ENCODE measurements at regions not wholly inside any gene's neighbourhood (a gene's known extent, or its start where the extent isn't known, plus 50 kb on each side); places are given as distances from the start of the nearest gene placed in this dataset.

DNA sequence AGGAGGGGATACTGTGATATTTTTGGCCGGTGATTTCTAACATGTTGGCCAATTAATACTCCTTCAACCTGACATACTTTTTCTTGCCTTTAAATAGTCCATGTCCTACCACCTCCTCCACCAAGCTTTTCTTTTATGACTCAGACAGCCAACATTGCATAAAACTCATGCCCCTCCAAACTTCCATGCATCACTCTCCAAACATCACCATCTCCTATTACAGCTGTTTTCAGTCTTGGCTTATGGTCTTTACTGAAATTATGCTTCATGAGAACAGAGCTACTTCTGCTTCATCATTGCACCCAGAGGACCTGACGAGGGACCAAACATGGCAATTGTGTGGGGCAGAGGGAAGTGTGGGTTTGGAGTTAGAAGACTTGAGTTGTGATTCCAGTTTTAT is 305.4 kb downstream of the LPIN1 start:
- H3K27ac ChIP-seq (ENCODE audit: low read length) = no peak overlapping the region
- no peak for DNase-seq (ENCODE audit: low read depth, low spot score)
- H3K4me1 ChIP-seq (ENCODE audit: control insufficient read depth, insufficient read depth, low read length) = 0 out of 2 replicates have a peak, but pooled peaks cover 2% of the 10 kb centered on the region
- no peaks in the 10 kb centered on the region for H3K9me3 ChIP-seq (ENCODE audit: control insufficient read depth, insufficient read depth, low read length)
- H3K27me3 ChIP-seq (ENCODE audit: control insufficient read depth, insufficient read depth, low read length) = no peaks in the 10 kb centered on the region
- no CpG with 5 or more reads among the region's 2 CpGs for WGBS (ENCODE audit: insufficient coverage, insufficient read length)
- H3K4me3 ChIP-seq (ENCODE audit: low read length) = no peak overlapping the region
- no peaks in the 10 kb centered on the region for H3K36me3 ChIP-seq (ENCODE audit: control insufficient read depth, insufficient read depth, low read length)

DNA sequence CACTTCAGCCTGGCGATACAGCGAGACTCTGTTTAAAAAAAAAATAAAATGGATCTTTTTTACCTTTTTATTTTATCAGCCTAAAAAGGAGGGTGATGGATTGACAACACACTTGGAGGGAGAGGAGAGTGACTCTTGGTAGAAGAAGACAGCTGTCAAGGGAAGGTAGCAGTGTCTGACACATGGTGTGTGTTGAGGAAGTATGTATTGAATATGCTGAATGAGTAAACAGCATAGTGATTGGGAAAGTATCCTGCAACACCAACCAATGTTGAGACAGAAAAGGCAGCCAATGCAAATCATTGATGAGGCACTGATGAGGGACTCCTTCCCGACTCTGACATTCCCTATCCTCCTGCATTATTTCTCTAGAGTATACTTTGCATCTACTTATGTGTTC is 306.4 kb downstream of the LPIN1 start:
- Histone ChIP-seq H3K4me1 (ENCODE audit: control insufficient read depth, insufficient read depth, low read length) (0 out of 2 replicates have a peak, but pooled peaks cover 3% of the 10 kb centered on the region), H3K9me3 (ENCODE audit: control insufficient read depth, insufficient read depth, low read length) (no peaks in the 10 kb centered on the region), H3K27me3 (ENCODE audit: control insufficient read depth, insufficient read depth, low read length) (no peaks in the 10 kb centered on the region), H3K4me3 (ENCODE audit: low read length) (no peak overlapping the region), H3K27ac (ENCODE audit: low read length) (no peak overlapping the region), H3K36me3 (ENCODE audit: control insufficient read depth, insufficient read depth, low read length) (no peaks in the 10 kb centered on the region)
- no CpG with 5 or more reads among the region's 3 CpGs for WGBS (ENCODE audit: insufficient coverage, insufficient read length)
- DNase-seq (ENCODE audit: low read depth, low spot score) = no peak

DNA sequence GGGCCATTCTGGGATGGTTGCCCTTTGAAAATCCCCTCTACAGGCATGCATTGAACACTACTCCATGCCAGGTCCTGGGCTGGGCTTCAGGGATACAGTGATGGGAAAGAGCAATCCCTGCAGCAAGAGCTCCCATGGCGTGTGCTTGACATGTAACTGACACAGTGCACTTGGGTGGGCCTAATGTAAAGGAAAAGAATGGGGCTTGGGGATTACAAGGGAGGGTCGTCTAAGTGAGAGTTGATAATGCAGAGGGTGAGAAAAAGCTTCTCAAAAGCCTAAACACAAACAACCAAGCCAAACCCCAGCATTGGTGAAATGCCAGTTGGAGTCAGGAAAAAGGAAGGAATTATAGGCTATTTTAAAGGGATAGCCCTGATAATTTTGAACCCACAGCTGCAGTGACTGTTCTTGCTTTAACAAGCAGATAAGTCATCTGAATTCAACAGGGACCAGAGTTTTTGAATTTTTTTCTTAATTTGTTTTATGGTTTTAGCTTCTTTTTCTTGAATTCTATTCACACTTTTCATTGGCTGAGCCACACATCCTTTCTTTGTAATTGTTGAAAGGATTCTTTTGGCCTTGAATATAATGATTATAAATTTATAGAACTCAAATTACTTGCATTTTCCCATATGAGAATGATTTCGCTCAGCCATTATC is 308.7 kb downstream of the LPIN1 start:
- H3K36me3 ChIP-seq (ENCODE audit: control insufficient read depth, insufficient read depth, low read length) = no peaks in the 10 kb centered on the region
- DNase-seq (ENCODE audit: low read depth, low spot score) = no peak
- H3K4me1 ChIP-seq (ENCODE audit: control insufficient read depth, insufficient read depth, low read length) = 0 out of 2 replicates have a peak, but pooled peaks cover 1% of the 10 kb centered on the region
- H3K27me3 ChIP-seq (ENCODE audit: control insufficient read depth, insufficient read depth, low read length) = no peaks in the 10 kb centered on the region
- H3K9me3 ChIP-seq (ENCODE audit: control insufficient read depth, insufficient read depth, low read length) = no peaks in the 10 kb centered on the region
- H3K4me3 ChIP-seq (ENCODE audit: low read length) = no peak overlapping the region
- H3K27ac ChIP-seq (ENCODE audit: low read length) = no peak overlapping the region
- no CpG with 5 or more reads among the region's 3 CpGs for WGBS (ENCODE audit: insufficient coverage, insufficient read length)

DNA sequence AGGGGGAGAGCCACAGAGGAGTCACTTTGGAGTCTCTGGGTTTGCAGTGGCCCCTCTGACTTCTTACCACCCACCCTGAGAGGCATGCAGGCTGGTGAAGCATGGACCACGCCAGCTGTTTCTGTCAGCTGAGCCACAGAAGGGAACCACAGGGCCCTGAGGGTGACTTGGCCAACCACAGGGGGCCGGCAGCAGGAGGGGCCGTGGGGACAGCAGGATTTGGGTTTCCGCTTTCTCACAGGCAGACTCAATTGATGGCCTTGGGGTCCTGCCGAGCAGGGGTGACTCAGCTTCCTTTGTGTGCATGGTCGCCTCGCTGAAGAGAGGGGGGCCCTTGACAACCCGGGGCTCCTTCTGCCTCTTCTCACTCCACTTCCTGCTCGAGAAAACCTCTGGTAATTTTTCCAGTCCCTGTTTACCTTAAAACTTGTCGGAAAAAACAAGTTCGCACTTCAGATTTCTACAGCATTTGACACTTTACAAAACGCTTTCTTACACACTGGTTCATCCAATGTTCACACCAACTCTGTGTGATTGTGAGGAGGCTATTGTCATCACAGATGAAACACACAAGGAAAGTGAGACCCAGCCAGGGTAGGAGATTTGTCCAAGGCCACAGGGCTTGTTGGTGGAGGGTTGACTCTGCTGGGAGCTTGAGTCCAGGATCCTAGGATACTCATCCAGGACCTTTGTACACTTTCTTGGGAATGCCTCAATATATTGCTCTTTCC is 311.2 kb downstream of the LPIN1 start:
- H3K4me3 ChIP-seq (ENCODE audit: low read length) = no peak overlapping the region
- H3K27me3 ChIP-seq (ENCODE audit: control insufficient read depth, insufficient read depth, low read length) = no peaks in the 10 kb centered on the region
- no CpG with 5 or more reads among the region's 12 CpGs for WGBS (ENCODE audit: insufficient coverage, insufficient read length)
- no peak for DNase-seq (ENCODE audit: low read depth, low spot score)
- H3K4me1 ChIP-seq (ENCODE audit: control insufficient read depth, insufficient read depth, low read length) = 0 out of 2 replicates have a peak, but pooled peaks cover 1% of the 10 kb centered on the region
- no peaks in the 10 kb centered on the region for H3K36me3 ChIP-seq (ENCODE audit: control insufficient read depth, insufficient read depth, low read length)
- no peaks in the 10 kb centered on the region for H3K9me3 ChIP-seq (ENCODE audit: control insufficient read depth, insufficient read depth, low read length)
- H3K27ac ChIP-seq (ENCODE audit: low read length) = no peak overlapping the region

DNA sequence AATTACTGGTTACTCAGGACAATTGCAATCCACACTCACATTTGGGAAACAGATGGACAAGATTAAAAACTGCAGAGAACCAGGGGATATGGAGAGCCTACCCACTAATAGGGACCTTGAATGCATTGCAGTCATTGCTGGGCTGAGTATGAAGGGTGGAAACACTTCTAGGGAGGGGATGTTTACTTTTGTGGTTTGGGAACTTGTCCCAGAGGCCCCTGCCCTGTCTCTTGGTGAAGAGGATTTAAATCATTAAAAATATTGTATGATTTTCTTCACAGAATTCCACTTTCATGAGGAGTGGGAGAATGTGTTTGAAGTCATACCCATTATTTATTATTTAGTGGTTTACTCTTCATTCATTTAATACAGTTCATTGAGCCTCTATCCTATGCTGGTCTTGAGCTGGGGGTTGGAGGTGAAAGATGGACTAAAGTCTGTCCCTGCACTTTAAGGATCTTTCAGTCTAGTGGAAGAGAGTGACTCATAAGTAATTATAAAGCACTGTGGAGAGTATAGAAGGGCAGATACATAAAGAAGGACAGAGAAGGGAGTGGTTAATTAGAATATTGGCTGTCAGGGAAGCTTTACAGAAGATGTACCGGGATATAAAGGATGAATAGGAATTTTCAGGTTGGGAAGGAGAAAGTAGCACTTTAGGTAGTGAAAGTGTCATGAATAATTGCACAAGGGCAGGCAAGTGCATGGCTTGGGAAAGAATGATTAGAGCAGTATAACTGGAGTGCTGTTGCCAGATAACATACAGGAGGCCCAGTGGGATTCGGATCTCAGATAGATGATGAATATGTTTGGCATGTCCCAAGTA is 313.4 kb downstream of the LPIN1 start:
- H3K36me3 ChIP-seq (ENCODE audit: control insufficient read depth, insufficient read depth, low read length) = no peaks in the 10 kb centered on the region
- 0 out of 2 replicates have a peak, but pooled peaks cover 1% of the 10 kb centered on the region for H3K4me1 ChIP-seq (ENCODE audit: control insufficient read depth, insufficient read depth, low read length)
- no peak for DNase-seq (ENCODE audit: low read depth, low spot score)
- H3K4me3 ChIP-seq (ENCODE audit: low read length) = no peak overlapping the region
- no peak overlapping the region for H3K27ac ChIP-seq (ENCODE audit: low read length)
- no peaks in the 10 kb centered on the region for H3K9me3 ChIP-seq (ENCODE audit: control insufficient read depth, insufficient read depth, low read length)
- WGBS (ENCODE audit: insufficient coverage, insufficient read length) = no CpG with 5 or more reads among the region's 2 CpGs
- no peaks in the 10 kb centered on the region for H3K27me3 ChIP-seq (ENCODE audit: control insufficient read depth, insufficient read depth, low read length)

DNA sequence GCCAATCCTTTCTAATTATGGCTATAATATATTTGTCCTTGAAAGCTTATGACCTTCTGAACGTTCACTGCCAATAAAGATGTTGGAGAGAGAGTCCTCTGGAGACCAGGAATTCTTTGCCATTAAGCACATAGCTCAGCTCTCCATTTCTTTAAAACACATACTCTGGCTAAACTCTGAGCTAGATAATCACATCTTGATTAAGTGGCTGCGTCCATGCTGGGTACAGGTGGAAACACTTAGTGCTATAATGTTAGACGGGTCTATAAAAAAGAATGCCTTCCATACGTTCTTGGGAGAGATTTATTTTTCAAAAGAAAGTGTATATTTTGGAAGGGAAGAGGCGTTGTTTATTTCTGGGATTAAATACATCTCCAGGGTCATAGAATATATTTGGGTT is 314.5 kb downstream of the LPIN1 start:
- DNase-seq (ENCODE audit: low read depth, low spot score) = no peak
- H3K36me3 ChIP-seq (ENCODE audit: control insufficient read depth, insufficient read depth, low read length) = no peaks in the 10 kb centered on the region
- H3K4me1 ChIP-seq (ENCODE audit: control insufficient read depth, insufficient read depth, low read length) = 0 out of 2 replicates have a peak, but pooled peaks cover 1% of the 10 kb centered on the region
- H3K27me3 ChIP-seq (ENCODE audit: control insufficient read depth, insufficient read depth, low read length) = no peaks in the 10 kb centered on the region
- H3K9me3 ChIP-seq (ENCODE audit: control insufficient read depth, insufficient read depth, low read length) = no peaks in the 10 kb centered on the region
- 100% methylated on average over 2 of the region's 5 CpGs for WGBS (ENCODE audit: insufficient coverage, insufficient read length)
- no peak overlapping the region for H3K27ac ChIP-seq (ENCODE audit: low read length)
- H3K4me3 ChIP-seq (ENCODE audit: low read length) = no peak overlapping the region

DNA sequence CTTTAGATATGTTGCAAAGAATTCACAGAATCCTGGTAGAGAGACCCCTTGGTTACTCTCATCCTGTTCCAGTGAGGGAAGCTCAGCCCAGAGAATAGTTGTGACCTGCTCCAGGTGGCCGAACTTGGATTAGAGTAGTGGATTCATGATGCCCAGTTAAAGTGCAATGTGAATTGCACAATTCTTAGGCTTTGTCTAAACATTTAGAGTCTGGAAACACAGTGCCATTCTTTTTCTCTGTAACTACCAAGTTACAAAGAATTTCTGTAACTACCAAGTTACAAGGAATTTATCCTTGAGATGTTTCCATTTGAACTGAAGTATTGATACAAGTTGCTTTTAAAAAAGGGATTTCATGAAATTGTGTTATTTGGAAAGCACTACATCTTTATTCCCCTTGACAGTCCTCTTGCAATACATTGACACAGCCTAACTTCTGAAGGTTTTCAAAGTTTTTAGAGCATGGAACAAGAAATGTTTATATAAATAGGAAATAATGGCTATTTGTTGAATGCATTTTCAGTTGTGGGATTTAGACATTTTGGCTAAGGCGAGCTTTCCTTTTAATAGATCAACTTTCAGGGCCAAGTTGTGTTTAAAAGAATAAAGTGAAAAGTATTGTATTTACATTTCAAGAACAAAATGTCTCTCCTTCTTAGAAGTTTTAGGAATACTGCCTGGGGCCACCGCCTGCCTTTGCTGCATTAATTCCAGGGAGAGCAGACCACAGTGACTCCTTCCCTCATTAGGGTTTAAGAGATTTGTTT is 315.0 kb downstream of the LPIN1 start:
- WGBS (ENCODE audit: insufficient coverage, insufficient read length) = no CpG with 5 or more reads among the region's 3 CpGs
- no peaks in the 10 kb centered on the region for H3K27me3 ChIP-seq (ENCODE audit: control insufficient read depth, insufficient read depth, low read length)
- no peaks in the 10 kb centered on the region for H3K36me3 ChIP-seq (ENCODE audit: control insufficient read depth, insufficient read depth, low read length)
- no peaks in the 10 kb centered on the region for H3K9me3 ChIP-seq (ENCODE audit: control insufficient read depth, insufficient read depth, low read length)
- 0 out of 2 replicates have a peak, but pooled peaks cover 1% of the 10 kb centered on the region for H3K4me1 ChIP-seq (ENCODE audit: control insufficient read depth, insufficient read depth, low read length)
- no peak overlapping the region for H3K4me3 ChIP-seq (ENCODE audit: low read length)
- H3K27ac ChIP-seq (ENCODE audit: low read length) = no peak overlapping the region
- no peak for DNase-seq (ENCODE audit: low read depth, low spot score)

DNA sequence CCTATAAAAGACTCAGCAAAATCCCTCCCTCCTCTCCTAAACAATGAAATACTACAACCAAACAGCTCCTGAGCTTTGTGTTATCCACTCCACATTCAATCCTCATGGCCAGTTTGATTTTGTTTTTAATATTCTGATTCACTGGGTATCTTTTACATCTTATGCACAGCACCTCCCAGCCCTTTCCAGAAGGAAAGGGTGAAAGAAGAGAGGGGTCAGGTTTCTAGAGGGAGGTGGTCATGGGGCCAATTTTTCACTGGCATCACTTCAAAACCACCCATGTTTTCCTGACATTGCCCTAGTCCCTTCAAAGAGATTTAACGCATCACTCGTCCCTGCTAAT is 315.6 kb downstream of the LPIN1 start:
- no peak overlapping the region for H3K27ac ChIP-seq (ENCODE audit: low read length)
- WGBS (ENCODE audit: insufficient coverage, insufficient read length) = no CpG with 5 or more reads among the region's 2 CpGs
- no peaks in the 10 kb centered on the region for H3K27me3 ChIP-seq (ENCODE audit: control insufficient read depth, insufficient read depth, low read length)
- 0 out of 2 replicates have a peak, but pooled peaks cover 1% of the 10 kb centered on the region for H3K4me1 ChIP-seq (ENCODE audit: control insufficient read depth, insufficient read depth, low read length)
- no peaks in the 10 kb centered on the region for H3K9me3 ChIP-seq (ENCODE audit: control insufficient read depth, insufficient read depth, low read length)
- DNase-seq (ENCODE audit: low read depth, low spot score) = no peak
- no peak overlapping the region for H3K4me3 ChIP-seq (ENCODE audit: low read length)
- no peaks in the 10 kb centered on the region for H3K36me3 ChIP-seq (ENCODE audit: control insufficient read depth, insufficient read depth, low read length)

DNA sequence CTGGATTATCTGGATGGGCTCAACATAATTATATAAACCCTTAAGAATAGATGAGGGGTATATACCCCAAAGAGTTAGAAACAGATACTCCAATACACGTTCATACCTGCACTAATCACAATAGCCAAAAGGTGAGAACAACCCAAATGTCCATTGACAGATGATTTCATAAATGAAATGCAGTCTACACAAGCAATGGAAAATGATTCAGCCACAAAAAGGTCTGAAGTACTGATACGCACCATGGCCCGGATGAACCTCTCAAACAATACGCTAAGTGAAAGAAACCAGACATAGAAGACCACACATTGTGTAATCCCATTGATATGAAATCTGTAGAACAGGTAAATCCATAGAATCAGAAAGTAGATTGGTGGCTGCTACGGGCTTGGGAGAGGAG is 316.8 kb downstream of the LPIN1 start:
- WGBS (ENCODE audit: insufficient coverage, insufficient read length) = no CpG with 5 or more reads among the region's 5 CpGs
- Histone ChIP-seq H3K9me3 (ENCODE audit: control insufficient read depth, insufficient read depth, low read length) (no peaks in the 10 kb centered on the region), H3K27ac (ENCODE audit: low read length) (no peak overlapping the region), H3K4me1 (ENCODE audit: control insufficient read depth, insufficient read depth, low read length) (no peaks in the 10 kb centered on the region), H3K36me3 (ENCODE audit: control insufficient read depth, insufficient read depth, low read length) (no peaks in the 10 kb centered on the region), H3K27me3 (ENCODE audit: control insufficient read depth, insufficient read depth, low read length) (no peaks in the 10 kb centered on the region), H3K4me3 (ENCODE audit: low read length) (no peak overlapping the region)
- no peak for DNase-seq (ENCODE audit: low read depth, low spot score)

DNA sequence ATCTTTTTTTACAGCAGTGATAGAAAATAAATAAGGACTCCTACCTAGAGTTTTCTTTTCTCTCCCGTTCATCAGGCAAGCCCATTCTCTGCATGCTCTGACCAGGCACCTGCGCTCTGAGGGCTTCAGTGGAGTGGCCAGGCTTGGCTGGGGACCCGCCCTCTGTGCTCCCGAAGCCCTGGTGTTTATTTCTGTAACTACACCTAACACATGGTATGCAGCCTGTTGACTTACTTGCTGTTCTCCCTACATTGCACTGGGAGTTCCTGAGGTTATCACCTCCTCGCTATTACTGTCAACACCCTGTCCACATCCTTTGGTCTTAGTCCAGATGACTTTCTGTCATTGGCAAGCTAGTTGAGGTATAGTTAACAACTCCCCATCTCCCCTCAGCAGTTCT is 317.7 kb downstream of the LPIN1 start:
- no peak for DNase-seq (ENCODE audit: low read depth, low spot score)
- no CpG with 5 or more reads among the region's 5 CpGs for WGBS (ENCODE audit: insufficient coverage, insufficient read length)
- no peaks in the 10 kb centered on the region for H3K9me3 ChIP-seq (ENCODE audit: control insufficient read depth, insufficient read depth, low read length)
- no peaks in the 10 kb centered on the region for H3K27me3 ChIP-seq (ENCODE audit: control insufficient read depth, insufficient read depth, low read length)
- H3K36me3 ChIP-seq (ENCODE audit: control insufficient read depth, insufficient read depth, low read length) = no peaks in the 10 kb centered on the region
- H3K4me3 ChIP-seq (ENCODE audit: low read length) = no peak overlapping the region
- H3K27ac ChIP-seq (ENCODE audit: low read length) = no peak overlapping the region
- H3K4me1 ChIP-seq (ENCODE audit: control insufficient read depth, insufficient read depth, low read length) = no peaks in the 10 kb centered on the region

All from iPS DF 6.9 (cell line).